HG02938 (cell line): ENCODE measurements at regions not wholly inside any gene's neighbourhood (a gene's known extent, or its start where the extent isn't known, plus 50 kb on each side); places are given as distances from the start of the nearest gene placed in this dataset.
"Not testable (repeated sequence)": the region's sequence is repeated elsewhere in the genome, so short reads cannot be mapped to it uniquely, and the experiment has no call there.

Experiments used
- ATAC-seq: cut with Tn5 transposase; IDR thresholded peaks from one replicate; pipeline ENCODE4 v1.9.1; 2021; ENCODE audit warnings: mild to moderate bottlenecking, moderate library complexity; ENCODE audit not compliant: unreplicated experiment

DNA sequence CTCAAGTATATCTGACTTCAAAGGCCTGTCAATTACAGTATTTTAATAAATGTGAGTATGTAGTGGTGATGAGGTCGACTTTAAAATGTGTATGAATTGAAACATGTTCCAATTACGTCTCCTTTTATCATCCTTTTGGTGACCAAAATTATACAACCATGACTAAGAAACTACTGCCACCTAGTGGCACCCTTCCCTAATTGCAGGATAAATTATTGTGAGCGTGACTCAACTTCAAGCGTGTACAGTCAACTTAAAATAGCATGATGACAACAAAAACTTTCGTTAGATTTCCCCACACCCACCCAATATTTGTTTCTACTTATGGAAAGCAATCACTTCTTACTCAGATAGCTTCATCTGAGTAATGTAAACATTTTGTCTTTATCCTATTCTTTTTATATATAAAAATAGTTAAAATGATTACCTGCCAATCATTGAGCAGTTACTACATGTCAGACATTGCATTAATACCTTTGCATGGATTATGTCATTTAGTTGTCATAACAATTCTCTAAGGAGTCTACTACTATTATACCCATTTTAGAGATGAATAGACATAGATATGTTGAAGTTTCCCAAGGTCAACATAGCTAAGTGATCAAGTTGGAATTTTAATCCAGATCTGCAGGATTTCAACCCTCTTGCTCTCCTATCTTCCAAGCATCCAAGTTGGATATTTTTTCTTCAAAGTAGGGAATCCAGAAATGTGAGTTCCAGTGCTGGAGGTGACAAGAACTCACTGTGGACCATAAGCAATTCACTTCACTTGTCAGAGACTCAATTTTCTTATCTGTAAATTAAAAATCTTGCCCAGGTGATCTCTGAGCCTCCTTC lies 106.0 kb downstream of the MEX3B start:
- no peak for ATAC-seq

DNA sequence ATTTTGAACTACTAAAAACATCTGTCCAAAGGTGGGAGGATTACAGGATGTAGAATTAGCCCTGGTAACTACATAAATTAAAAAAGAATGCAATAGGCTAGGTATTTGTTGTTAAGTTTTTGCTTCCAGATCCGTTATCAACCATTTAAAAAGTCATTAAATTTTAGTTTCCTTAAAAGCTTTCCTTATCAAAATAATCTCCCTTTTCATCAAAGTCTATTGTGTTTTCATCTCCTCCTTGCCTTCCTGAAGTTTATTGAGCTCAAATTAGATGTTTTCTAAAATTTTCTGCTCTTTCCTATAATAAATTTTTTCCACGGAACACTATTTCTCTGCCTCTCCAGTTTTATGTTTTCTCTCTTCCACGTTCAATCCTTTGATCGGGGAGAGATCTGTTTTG lies 108.6 kb downstream of the MEX3B start:
- ATAC-seq, result no peak

DNA sequence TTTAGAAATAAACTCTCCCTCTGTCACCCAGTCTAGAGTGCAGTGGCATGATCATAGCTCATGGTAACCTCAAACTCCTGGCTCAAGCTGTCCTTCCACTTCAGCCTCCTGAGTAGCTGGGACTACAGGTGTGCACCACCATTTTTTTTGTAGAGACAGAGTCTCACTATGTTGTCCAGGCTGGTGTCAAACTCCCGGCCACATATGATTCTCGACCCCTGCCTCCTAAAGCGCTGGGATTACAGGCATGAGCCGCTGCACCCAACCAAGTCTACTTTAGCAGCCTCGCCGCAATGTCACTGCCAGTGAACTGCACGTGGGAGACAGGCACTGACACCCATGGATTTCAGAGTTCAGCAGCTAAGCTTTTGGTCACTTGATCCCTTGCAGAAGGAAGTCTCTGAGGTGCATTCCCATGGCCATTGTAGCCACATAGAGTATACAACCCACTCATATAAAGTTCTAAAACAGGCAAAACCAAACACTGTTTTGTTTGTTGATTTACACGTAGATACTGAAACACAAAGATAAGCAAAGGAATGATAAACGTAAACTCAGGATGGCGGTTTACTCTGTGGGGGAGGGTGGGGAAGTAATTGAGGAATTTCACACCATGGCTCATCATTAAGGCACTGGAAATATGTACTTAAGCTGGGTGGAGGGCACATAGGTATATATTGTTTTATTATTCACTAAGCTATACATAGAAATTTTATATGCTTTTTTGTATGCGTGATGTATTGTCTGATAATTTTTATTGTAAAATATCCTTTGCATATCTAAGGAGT lies 115.0 kb downstream of the MEX3B start:
- no peak for ATAC-seq

DNA sequence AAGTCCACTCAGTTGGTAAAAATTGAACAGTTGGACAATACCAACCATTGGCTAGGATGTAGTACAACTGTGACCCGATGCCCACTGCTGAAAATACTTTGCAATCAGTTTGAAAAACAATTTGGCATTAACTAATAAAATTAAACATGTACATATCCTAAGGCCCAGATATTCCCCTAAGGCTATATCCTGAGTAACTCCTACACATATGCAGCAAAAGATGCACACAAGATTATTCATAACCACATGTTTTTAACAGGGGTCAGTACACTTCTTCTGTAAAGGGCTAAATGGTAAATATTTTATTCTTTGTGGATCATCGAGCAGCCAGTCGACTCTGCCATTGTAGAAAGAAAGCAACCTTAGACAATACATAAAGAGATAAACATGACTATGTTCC lies 116.3 kb downstream of the MEX3B start:
- no peak for ATAC-seq

DNA sequence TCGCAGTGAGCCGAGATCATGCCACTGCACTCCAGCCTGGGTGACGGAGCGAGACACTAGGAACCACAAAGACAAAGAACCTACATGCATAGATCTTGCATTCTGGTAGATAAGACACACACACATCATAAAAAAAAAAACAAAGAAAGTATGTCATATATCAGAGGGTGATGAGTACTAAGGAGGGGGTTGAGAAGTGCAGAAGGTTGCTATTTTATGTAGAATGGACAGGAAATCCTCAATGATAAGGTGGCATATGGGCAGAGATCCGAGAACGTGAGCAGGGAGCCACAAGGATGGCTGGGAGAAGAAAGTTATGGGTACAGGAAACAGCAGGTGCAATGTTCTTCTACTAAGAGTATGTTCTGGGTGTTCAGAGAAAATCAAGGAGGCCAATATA lies 118.8 kb downstream of the MEX3B start:
- no peak for ATAC-seq

DNA sequence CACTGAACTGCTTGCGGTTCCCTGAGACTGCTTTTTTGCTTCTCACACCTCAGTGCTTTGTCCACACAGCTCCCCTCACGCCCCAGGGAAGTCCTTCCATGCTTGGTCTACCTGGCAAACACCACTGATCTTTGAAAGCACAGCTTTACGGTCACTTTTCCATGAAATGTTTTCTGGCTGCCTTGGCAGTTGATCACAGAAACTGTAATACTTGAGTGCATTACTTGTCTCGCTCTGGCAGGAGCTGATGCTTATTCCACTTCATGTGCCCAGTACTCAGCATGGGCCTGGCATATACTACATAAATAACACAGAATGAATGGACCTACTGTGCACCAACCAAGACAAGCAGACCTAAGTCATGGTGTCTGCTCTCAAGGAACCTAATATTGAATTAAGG lies 121.1 kb downstream of the MEX3B start:
- ATAC-seq, result no peak

DNA sequence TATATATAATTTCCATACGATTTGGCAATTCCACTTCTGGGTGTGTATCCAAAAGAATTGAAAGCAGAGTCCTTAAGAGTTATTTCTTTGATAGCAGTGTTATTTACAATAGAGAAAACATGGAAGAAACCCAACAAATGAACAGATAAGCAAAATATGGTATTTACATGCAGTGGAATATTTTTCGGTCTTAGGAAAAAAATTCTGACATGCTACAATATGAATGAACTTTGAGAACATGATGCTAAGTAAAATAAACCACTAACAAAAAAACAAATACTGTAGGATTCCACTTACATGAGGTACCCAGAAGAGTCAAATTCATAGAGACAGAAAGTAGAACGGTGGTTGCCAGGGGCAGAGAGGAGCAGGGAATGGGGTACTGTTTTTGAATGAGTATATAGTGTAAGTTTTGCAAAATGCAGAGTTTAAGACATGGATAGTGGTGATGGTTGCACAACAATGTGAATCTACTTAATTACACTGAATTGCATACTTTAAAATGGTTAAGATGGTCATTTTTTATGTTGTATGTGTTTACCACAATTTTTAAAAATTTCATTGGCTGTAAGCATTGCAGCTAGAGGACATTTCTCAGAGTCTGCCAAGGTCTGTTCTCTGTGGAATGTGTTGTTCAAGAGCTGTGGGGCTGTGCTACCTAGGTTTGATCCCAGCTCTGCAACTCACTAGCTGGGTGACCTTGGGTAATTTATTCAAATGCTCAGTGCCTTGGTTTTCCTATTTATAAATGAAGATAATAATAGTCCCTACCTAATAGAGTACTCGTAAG lies 122.1 kb downstream of the MEX3B start:
- ATAC-seq, result no peak

DNA sequence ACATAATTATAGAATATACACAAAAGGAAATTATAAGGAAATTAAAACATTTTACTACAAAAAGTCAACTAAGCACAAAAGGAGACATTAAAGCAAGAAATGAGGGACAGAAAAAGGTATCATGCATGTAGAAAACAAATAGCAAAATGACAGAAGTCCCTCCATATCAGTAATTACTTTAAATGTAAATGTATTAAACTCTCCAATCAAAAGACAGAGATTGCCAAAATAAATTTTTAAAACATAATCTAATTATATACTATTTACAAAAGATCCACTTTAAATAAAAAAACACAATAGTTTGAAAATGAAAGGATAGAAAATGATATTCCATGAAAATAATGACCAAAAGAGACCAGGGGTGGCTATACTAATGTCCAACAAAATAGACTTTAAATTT lies 123.7 kb downstream of the MEX3B start:
- ATAC-seq, result no peak

DNA sequence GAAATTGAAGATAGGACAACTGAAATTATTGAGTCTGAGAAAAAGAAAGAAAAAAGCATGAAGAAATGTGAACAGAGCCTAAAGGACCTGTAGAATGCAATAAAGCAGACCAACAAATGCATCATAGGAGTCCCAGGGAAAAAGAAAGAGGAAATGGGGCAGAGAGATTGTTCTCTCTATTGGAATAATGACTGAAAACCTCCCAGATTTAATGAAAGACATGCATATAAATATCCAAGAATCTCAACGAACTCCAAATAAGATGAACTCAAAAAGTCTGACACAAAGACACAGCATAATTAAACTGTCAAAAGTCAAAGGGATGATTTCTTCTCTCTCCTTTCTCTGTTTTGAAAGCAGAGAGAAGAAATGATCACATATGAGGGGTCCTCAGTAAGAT lies 124.7 kb downstream of the MEX3B start:
- ATAC-seq, result no peak

DNA sequence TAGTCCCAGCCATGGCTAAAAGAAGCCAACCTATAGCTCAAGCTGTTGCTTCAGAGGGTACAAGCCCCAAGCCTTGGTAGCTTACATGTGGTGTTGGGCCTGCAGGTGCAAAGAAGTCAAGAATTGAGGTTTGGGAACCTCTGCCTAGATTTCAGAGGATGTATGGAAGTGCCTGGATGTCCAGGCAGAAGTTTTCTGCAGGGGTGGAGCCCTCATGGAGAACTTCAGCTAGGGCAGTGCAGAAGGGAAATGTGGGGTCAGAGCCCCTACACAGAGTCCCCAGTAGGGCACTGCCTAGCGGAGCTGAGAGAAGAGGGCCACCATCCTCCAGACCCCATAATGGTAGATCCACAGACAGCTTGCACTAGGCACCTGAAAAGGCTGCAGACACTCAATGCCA lies 127.1 kb downstream of the MEX3B start:
- not testable (repeated sequence) for ATAC-seq

DNA sequence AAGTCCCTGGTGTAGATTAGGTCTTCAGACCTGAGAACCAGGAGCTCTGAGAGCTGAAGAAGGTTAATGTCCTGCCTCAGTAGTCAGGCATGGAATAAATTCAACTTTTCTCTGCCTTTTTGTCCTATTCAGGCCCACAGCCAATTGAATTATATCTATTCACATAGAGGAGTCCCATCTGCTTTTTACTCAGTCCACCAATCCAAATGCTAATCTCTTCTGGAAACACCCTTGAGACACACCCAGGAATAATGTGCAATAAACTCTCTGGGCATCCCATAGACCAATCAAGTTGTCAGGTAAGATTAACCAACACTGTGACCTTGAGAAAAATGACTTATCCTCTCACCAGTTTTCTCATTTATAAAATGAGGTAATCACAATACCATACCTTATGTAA lies 129.4 kb downstream of the MEX3B start:
- ATAC-seq, result no peak

DNA sequence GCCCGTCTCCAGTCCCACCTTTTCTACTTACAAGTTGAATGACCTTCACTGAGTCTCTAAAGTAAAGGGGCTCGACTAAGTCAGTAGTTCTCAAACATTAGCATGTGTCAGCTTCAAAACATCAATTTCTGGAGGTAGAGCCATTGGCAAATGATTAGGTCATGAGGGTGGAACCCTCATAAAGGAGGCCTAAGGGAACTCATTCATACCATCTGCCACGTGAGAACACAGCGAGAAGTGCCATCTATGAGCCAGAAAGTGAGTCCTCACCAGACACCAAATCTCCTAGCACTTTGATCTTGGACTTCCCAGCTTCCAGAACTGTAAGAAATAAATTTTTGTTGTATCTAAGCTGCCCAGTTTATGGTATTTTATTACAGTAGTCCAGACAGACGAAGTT lies 129.8 kb downstream of the MEX3B start:
- ATAC-seq, result no peak

DNA sequence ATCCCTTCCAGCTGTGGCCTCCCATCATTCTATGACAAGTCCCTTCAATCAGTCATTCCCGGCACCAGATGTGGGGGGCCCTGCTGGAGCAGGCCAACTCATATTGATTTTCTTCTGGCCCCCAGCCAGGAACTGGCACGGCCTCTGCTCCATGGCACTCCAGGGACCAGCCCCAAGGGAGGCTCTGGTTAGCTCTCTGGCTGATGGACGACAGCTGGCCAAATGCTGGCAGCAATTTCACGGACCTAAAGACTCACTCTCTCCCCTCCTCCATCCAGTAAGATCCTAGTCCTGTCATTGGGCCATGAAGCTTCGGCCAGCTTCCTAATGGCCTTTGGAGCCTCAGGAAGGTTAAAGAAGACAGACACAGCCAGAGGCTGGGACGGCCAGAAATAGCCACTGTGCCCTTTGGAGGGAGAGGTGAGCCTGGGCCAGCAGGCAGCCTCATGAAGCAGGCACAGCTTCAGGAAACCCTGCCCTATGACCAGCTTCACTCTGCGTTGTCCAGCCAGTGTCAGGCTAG lies 131.0 kb downstream of the MEX3B start:
- no peak for ATAC-seq

DNA sequence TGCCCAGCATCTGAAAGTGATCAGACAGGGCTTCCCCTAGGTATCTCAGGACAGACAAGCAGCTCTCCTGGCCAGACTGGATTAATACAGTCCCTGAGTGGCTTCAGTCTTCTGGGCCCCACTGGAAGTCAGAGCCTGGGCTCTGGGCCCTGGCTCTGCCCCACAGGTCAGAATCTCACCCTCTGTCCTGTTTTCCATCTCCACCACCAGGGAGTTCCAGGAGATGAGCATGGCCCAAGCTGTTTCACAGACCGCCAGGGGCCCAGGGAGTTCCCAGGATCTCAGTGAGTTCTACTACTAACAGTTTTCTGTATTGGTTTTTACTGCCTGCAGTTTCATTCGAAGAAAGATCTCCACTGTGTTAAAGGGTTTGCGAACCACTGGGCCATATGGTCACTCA lies 131.5 kb downstream of the MEX3B start:
- no peak for ATAC-seq

DNA sequence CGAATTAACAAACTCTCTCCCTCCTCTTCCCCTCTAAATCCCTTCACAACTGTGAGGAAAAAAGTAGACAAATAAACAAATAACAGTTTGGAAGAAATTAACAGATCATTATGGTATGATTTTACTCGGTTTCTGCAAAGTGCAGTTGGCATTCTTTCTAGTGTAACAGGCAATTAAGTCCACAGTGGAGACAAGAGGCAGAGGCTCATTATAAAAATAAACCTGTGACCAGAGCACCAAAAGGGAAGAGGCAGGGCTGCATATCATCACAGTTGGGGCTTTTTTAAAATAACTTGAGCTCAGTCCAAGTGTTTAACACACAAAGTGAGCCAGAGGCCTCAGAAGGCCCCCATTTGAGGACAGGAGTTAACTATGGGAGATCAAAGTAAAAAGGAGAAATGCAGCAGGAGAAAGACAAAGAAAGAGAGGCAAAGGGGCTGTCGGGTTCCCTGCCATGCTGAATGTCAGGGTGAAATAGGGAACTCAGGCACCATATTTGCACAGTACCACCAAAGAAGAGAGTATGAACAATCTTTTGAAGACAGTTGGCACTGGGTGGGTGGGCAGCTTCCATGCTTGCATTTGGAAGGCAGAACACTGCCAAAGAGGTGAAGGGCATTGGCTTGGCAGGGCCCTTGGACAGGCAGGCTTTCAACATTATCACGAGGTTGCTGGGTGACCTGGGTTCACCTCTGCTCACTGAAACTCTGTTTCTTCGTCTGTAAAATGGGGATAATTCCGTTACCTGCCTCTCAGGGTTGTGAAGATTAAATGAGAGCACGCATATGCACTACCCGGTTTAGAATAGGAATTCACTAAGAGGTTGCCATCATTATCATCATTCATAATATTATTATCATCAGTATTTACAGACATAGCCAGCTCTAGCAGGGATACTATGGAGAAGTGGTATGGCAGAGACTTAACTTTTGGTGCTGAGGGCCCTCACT lies 134.5 kb downstream of the MEX3B start:
- ATAC-seq, result no peak

DNA sequence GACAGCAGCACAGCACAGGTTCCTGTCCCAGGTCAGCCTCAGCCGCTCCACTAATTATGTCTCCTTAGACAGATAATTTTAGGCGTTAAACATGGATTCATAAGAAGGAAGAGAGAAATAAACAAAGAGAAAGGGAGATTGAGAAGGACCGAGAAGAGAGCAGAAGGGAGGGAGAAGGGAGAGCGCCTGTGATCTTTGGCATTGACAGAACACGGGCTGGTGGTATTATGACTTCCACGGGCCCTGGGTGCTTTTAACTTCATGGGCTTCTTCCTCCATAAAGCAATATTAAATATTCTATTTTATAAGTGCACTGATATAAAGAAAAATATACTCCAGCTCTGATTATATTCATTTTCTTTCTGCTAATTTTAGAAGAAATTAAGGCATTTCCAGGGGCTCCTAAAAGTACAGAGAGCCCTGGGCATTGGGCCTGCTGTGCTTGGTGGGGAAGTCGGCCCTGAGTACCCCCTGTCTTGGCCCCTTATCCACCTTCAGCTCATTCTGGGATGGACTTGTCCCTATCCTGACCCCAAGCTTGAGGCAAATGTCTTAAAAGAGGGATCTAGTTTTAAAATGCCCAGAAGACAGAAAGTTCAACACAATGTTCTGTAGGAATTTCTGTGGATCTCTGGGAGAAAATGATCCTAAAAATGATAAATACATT lies 135.3 kb downstream of the MEX3B start:
- no peak for ATAC-seq

DNA sequence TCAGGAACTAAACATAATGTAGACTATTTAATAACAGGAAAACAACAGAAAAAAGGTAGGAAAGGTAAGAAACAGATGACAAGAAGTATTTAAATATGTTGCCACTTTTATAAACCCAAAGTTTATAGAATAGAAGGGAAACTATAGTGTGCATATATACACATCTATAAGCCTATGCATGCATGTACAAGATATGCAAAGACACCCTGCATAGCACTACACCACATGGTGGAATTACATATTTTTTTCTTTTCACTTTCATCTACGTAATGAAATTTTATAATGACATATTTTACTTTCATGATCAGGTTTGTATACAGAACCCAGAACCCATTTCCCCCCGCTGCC lies 136.8 kb downstream of the MEX3B start:
- no peak for ATAC-seq

DNA sequence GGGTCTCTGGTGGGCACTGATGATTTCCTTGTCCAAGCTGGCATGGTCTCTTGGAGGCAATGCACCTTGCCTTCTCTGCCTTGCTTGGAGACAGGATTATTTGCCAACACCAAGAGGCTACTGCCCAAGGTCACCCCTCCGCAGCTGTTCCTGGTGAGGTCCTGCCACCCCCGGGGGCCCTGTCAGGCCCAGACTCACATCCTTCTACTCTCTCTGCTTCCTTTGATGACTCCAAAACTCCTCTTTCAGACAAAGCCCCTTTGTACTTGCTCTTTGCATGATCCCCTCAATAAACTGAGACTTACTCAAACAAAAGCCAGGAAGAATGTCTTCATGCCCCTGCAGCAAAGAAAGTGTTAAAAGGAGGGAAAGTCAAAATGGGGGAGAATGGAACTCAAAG lies 137.7 kb downstream of the MEX3B start:
- no peak for ATAC-seq

DNA sequence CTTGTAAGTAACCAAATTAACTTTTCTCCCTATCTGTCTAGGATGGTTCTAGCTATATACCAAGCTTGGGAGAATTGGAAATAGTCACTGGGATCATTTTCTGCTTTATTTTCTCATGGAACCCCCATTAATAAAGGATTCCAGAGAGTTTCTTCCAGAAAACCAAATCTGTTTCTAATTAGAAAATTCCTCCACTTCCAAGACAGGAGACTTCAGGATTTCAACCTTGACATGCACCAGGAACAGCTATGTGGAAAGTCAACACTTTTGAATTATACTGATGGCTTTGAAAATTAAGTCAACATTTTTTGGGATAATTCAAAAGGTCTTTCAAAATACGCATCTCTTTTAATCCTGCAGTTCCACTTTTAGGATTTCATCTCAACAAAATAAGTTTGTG lies 138.3 kb downstream of the MEX3B start:
- no peak for ATAC-seq

DNA sequence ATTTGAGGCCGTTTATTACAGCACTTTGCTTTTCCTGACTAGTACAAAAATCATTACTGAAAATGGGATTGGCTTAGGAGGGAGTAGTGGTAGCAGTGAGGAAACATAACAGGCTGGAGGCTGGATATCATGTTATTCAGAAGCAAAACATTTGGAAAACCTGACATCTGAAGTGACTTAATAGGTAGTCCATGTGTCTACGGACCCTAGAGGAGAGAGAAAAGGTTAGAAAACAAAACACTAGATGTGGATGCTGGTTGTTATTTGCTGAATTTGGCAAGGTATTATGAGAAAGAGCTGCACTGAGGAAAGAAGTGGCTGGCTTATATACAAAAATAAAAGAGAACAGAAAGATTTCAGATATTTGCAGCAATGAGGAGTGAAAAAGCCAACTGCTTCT lies 139.9 kb downstream of the MEX3B start:
- ATAC-seq, result no peak
